H1 (cell line): ENCODE measurements at regions not wholly inside any gene's neighbourhood (a gene's known extent, or its start where the extent isn't known, plus 50 kb on each side); places are given as distances from the start of the nearest gene placed in this dataset.
"Not testable (repeated sequence)": the region's sequence is repeated elsewhere in the genome, so short reads cannot be mapped to it uniquely, and the experiment has no call there.

ENCODE experiments used
- CTCF ChIA-PET: fragments of 300-600 bp; sonication (Branson Sonifier 250); formaldehyde crosslinking; loops from one replicate; lab custom pipeline; 2021; ENCODE audit not compliant: partially characterized antibody; lab: Charles Lee
- POLR2A ChIA-PET: fragments of 300-600 bp; sonication (Branson Sonifier 250); formaldehyde crosslinking; loops from one replicate; lab custom pipeline; 2021; ENCODE audit warnings: inconsistent platforms; ENCODE audit not compliant: partially characterized antibody; lab: Charles Lee
- DNase-seq, 2 experiments: peaks; one replicate each; pipeline versions ENCODE4 v3.0.0 to v3.0.0-alpha.2; 2010 to 2022; ENCODE audit warnings: low spot score in 2 of 2, low read depth in 1 of 2, mixed read lengths in 1 of 2
- FAIRE-seq: peaks from 2 replicates; lab custom pipeline; 2011; peaks lifted over from hg19 to GRCh38; lab: Jason Lieb, UNC
- H2AFZ ChIP-seq: 2 replicates; pipeline ENCODE4 v1.8.1; 2012; ENCODE audit warnings: low read length, inconsistent platforms
- H2AK5ac ChIP-seq: 2 replicates; pipeline ENCODE4 v1.6.1; 2013; ENCODE audit warnings: low read depth, low read length
- H2BK120ac ChIP-seq: replicated peaks from 2 replicates; pipeline ENCODE3; 2013; ENCODE audit warnings: low read depth, low read length, inconsistent platforms
- H2BK12ac ChIP-seq: 2 replicates; pipeline ENCODE4 v1.6.1; 2013; ENCODE audit warnings: low read depth, low read length
- H2BK15ac ChIP-seq: 2 replicates; pipeline ENCODE4 v1.6.1; 2013; ENCODE audit warnings: low read length
- H2BK20ac ChIP-seq: 2 replicates; pipeline ENCODE4 v1.6.1; 2013; ENCODE audit warnings: low read length
- H2BK5ac ChIP-seq: 2 replicates; pipeline ENCODE4 v1.6.1; 2013; ENCODE audit warnings: low read depth, low read length
- H3K14ac ChIP-seq: 2 replicates; pipeline ENCODE4 v1.6.1; 2013; ENCODE audit warnings: inconsistent platforms; ENCODE audit not compliant: insufficient read length
- H3K18ac ChIP-seq: 2 replicates; pipeline ENCODE4 v1.6.1; 2013; ENCODE audit warnings: low read length; ENCODE audit errors: extremely low read depth
- H3K23ac ChIP-seq: 2 replicates; pipeline ENCODE4 v1.6.1; 2013; ENCODE audit warnings: inconsistent platforms; ENCODE audit not compliant: insufficient read length
- H3K23me2 ChIP-seq: 2 replicates; pipeline ENCODE4 v1.6.1; 2013; ENCODE audit warnings: low read depth, low read length
- H3K27ac ChIP-seq: 2 replicates; pipeline ENCODE4 v1.6.1; 2011; ENCODE audit warnings: low read depth, low read length, inconsistent platforms
- H3K27me3 ChIP-seq, 4 experiments: replicated peaks in 1 of 4; 1 replicate in 1 of 4; 2 replicates in 3 of 4; pipeline versions ENCODE4 v1.6.1 to v1.8.1; 2011 to 2013; ENCODE audit warnings: low read length in 3 of 4, mild to moderate bottlenecking in 3 of 4, inconsistent platforms in 2 of 4, mixed read lengths in 2 of 4, moderate library complexity in 1 of 4; ENCODE audit not compliant: control insufficient read depth in 3 of 4, insufficient read depth in 3 of 4; ENCODE audit errors: extremely low read depth in 1 of 4
- H3K36me3 ChIP-seq, 4 experiments: 2 replicates each; pipeline versions ENCODE4 v1.6.1 to v1.8.1; 2011 to 2013; ENCODE audit warnings: mild to moderate bottlenecking in 4 of 4, low read length in 3 of 4, moderate library complexity in 2 of 4, control low read depth in 1 of 4, inconsistent platforms in 1 of 4; ENCODE audit not compliant: insufficient read depth in 4 of 4, control insufficient read depth in 2 of 4
- H3K4ac ChIP-seq: replicated peaks from 2 replicates; pipeline ENCODE3; 2013; ENCODE audit warnings: low read length, low read depth, mixed read lengths, inconsistent platforms; ENCODE audit not compliant: insufficient read length
- H3K4me1 ChIP-seq, 4 experiments: replicated peaks in 1 of 4; 1 replicate in 1 of 4; 2 replicates in 3 of 4; pipeline versions ENCODE4 v1.6.1 to v1.8.1; 2011 to 2013; ENCODE audit warnings: low read length in 3 of 4, inconsistent platforms in 2 of 4, mixed read lengths in 1 of 4; ENCODE audit not compliant: insufficient read depth in 4 of 4, control insufficient read depth in 3 of 4
- H3K4me2 ChIP-seq, 2 experiments: 2 replicates each; pipeline versions ENCODE4 v1.6.1 to v1.8.1; 2011 to 2013; ENCODE audit warnings: low read depth in 2 of 2, low read length in 2 of 2, control low read depth in 1 of 2, inconsistent platforms in 1 of 2, mild to moderate bottlenecking in 1 of 2; ENCODE audit not compliant: insufficient read depth in 1 of 2
- H3K4me3 ChIP-seq, 4 experiments: fragments of 200-600, 300-600 bp in 1 of 4; sonication (generic), shearing (Covaris generic), sonication (Bioruptor Twin) in 1 of 4; 2 replicates each; pipeline versions ENCODE4 v1.5.1 to v1.8.1; 2011 to 2016; ENCODE audit warnings: low read length in 4 of 4, low read depth in 3 of 4, control low read depth in 2 of 4, inconsistent platforms in 2 of 4, mild to moderate bottlenecking in 2 of 4, mixed read lengths in 1 of 4, moderate library complexity in 1 of 4; ENCODE audit not compliant: insufficient read depth in 2 of 4; ENCODE audit errors: extremely low read depth in 1 of 4
- H3K56ac ChIP-seq: replicated peaks from 2 replicates; pipeline ENCODE3; 2013; ENCODE audit warnings: low read depth, mild to moderate bottlenecking, mixed read lengths, low read length, inconsistent platforms; ENCODE audit not compliant: insufficient read length
- H3K79me1 ChIP-seq: 2 replicates; pipeline ENCODE4 v1.6.1; 2013; ENCODE audit warnings: low read depth, low read length, control low read depth
- H3K79me2 ChIP-seq, 2 experiments: 2 replicates each; pipeline versions ENCODE4 v1.6.1 to v1.8.1; 2012 to 2013; ENCODE audit warnings: low read length in 2 of 2, mild to moderate bottlenecking in 2 of 2, inconsistent platforms in 1 of 2; ENCODE audit not compliant: insufficient read depth in 2 of 2, control insufficient read depth in 1 of 2
- H3K9ac ChIP-seq, 4 experiments: replicated peaks in 1 of 4; 1 replicate in 1 of 4; 2 replicates in 3 of 4; pipeline versions ENCODE4 v1.6.1 to v1.8.1; 2011 to 2013; ENCODE audit warnings: low read depth in 3 of 4, low read length in 3 of 4, control low read depth in 2 of 4, mild to moderate bottlenecking in 2 of 4, moderate library complexity in 2 of 4, inconsistent platforms in 1 of 4; ENCODE audit errors: extremely low read depth in 1 of 4
- H3K9me3 ChIP-seq, 2 experiments: 2 replicates each; pipeline versions ENCODE4 v1.6.1 to v1.8.1; 2012 to 2013; ENCODE audit warnings: mild to moderate bottlenecking in 2 of 2, moderate library complexity in 2 of 2, control low read depth in 1 of 2, inconsistent platforms in 1 of 2, low read depth in 1 of 2, low read length in 1 of 2, mixed read lengths in 1 of 2; ENCODE audit not compliant: insufficient read depth in 2 of 2
- H4K20me1 ChIP-seq, 2 experiments: replicated peaks in 1 of 2; 2 replicates each; pipeline versions ENCODE3 to v1.8.1; 2011 to 2013; ENCODE audit warnings: inconsistent platforms in 2 of 2, low read length in 2 of 2, mild to moderate bottlenecking in 1 of 2; ENCODE audit not compliant: insufficient read depth in 2 of 2, control insufficient read depth in 1 of 2
- H4K5ac ChIP-seq: 2 replicates; pipeline ENCODE4 v1.6.1; 2013; ENCODE audit warnings: low read length, low read depth, mixed read lengths, inconsistent platforms; ENCODE audit not compliant: insufficient read length
- H4K8ac ChIP-seq: 2 replicates; pipeline ENCODE4 v1.8.0; 2013; ENCODE audit warnings: mild to moderate bottlenecking, moderate library complexity, low read length, inconsistent platforms; ENCODE audit not compliant: insufficient read depth; ENCODE audit errors: extremely low read depth
- H4K91ac ChIP-seq: replicated peaks from 2 replicates; pipeline ENCODE3; 2013; ENCODE audit warnings: low read length, mixed read lengths, inconsistent platforms; ENCODE audit not compliant: insufficient read length
- WGBS, 2 experiments: shearing (Covaris generic) in 1 of 2; methylation state at CpG; one replicate each; pipeline versions ENCODE4 v1.1.6 to v1.1.7; 2013 to 2015; ENCODE audit warnings: low lambda C conversion rate in 2 of 2, mixed read lengths in 2 of 2, inconsistent platforms in 1 of 2, low coverage in 1 of 2, missing lambda C conversion rate in 1 of 2; ENCODE audit not compliant: insufficient replicate concordance in 2 of 2, insufficient coverage in 1 of 2, insufficient read length in 1 of 2; ENCODE audit errors: extremely low coverage in 1 of 2, missing lambda C conversion rate in 1 of 2; 5-methylcytosine and 5-hydroxymethylcytosine counted together

DNA sequence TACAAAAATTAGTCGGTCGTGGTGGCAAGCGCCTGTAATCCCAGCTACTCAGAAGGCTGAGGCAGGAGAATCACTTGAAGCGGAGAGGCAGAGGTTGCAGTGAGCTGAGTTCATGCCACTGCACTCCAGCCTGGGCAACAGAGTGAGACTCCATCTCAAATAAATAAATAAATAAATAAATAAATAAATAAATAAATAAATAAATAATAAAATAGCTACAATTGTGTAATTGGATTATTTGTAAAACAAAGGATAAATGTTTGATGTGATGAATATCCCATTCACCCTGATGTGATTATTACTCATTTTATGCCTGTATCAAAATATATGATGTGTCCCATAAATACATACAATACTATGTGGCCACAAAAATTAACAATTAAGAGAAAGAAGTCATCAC is 1127.0 kb upstream of the POT1 start:
- H3K27me3 ChIP-seq, DNase-seq, H2BK120ac ChIP-seq, H2AFZ ChIP-seq, H3K14ac ChIP-seq, H4K20me1 ChIP-seq, H2BK20ac ChIP-seq, H3K27ac ChIP-seq, H4K91ac ChIP-seq, H3K36me3 ChIP-seq, H2BK5ac ChIP-seq, H3K4me1 ChIP-seq, H3K23me2 ChIP-seq, H3K4me3 ChIP-seq, H3K4me2 ChIP-seq, H3K4ac ChIP-seq, H3K56ac ChIP-seq, H2AK5ac ChIP-seq, H4K5ac ChIP-seq, CTCF ChIA-PET, H2BK15ac ChIP-seq, H2BK12ac ChIP-seq, POLR2A ChIA-PET, H3K9me3 ChIP-seq, H3K9ac ChIP-seq, H3K79me2 ChIP-seq, H4K8ac ChIP-seq, H3K23ac ChIP-seq, H3K79me1 ChIP-seq, H3K18ac ChIP-seq, FAIRE-seq: not testable (repeated sequence)
- 95% methylated on average over 4 of the region's 4 CpGs; no CpG with 5 or more reads in 1 of the 2 experiments for WGBS, 2 experiments
